ENCODE measurements at regions not wholly inside any gene's neighbourhood (a gene's known extent, or its start where the extent isn't known, plus 50 kb on each side); places are given as distances from the start of the nearest gene placed in this dataset.

DNA sequence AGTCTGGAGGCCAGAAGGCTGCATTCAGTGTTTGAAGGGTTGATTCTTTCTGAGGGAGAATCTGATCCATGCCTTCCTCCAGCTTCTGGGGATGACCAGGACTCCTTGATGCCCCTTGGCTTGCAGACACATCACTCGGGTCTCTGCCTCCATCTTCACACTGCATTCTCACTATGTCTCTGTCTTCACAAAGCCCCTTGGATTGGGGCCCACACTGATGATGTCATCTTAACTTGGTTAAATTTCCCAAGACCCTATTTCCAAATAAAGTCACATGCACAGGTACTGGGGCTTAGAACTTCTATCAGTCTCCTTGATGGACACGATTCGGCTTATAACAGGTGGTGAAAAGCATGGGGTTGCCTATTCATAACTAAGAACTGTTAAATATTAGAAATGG lies 112.1 kb upstream of the MYOCD start:
- TF ChIP-seq CTCF (IDR thresholded peaks at IDR 0.05; ENCODE audit: unreplicated experiment), result no peak
- no peaks in the 10 kb centered on the region for H3K27me3 Mint-ChIP-seq (ENCODE audit: low read depth)
- no peak overlapping the region for H3K27ac Mint-ChIP-seq
- H3K36me3 Mint-ChIP-seq, result no peaks in the 10 kb centered on the region
- no peak for DNase-seq (ENCODE audit: low spot score in 2 of 2, unreplicated experiment in 2 of 2)
- H3K4me1 Mint-ChIP-seq, result peaks cover 33% of the 10 kb centered on the region
- peaks cover 4% of the 10 kb centered on the region for H3K9me3 Mint-ChIP-seq
- no peak overlapping the region for H3K4me3 Mint-ChIP-seq

DNA sequence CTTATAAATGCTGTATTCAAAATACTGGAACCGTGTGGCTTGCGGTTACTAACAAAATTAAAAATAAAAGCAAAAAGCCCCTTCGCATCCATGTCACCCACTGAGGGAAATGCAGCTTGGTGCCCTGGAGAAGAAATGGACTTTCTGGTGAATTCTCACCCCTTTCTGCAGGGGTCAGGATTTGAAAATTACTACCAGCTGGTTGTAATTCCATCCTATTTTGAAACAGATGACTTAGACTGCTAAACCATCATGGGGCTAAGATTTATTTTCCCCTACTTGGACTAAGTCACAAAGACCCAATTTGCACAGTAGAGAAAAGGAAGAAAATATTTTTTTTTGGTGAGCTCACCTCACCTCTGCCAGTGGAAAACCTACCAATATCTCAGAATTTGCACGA lies 111.4 kb upstream of the MYOCD start:
- no peak for TF ChIP-seq CTCF (IDR thresholded peaks at IDR 0.05; ENCODE audit: unreplicated experiment)
- Mint-ChIP-seq H3K27ac (no peak overlapping the region), H3K4me3 (no peak overlapping the region), H3K36me3 (no peaks in the 10 kb centered on the region), H3K27me3 (ENCODE audit: low read depth) (no peaks in the 10 kb centered on the region), H3K4me1 (peaks cover 26% of the 10 kb centered on the region), H3K9me3 (peaks cover 4% of the 10 kb centered on the region)
- DNase-seq (ENCODE audit: low spot score in 2 of 2, unreplicated experiment in 2 of 2), result no peak

- Mint-ChIP-seq H3K9me3 (peaks cover 5% of the 10 kb centered on the region), H3K27ac (no peak overlapping the region), H3K4me3 (no peak overlapping the region), H3K27me3 (ENCODE audit: low read depth) (no peaks in the 10 kb centered on the region), H3K4me1 (peaks cover 25% of the 10 kb centered on the region), H3K36me3 (no peaks in the 10 kb centered on the region)
- TF ChIP-seq CTCF (IDR thresholded peaks at IDR 0.05; ENCODE audit: unreplicated experiment), result no peak
- DNase-seq (ENCODE audit: low spot score in 2 of 2, unreplicated experiment in 2 of 2), result no peak
These were observed 99.4 kb upstream of the MYOCD start for GRCh38 chr17:12566291-12566690.

DNA sequence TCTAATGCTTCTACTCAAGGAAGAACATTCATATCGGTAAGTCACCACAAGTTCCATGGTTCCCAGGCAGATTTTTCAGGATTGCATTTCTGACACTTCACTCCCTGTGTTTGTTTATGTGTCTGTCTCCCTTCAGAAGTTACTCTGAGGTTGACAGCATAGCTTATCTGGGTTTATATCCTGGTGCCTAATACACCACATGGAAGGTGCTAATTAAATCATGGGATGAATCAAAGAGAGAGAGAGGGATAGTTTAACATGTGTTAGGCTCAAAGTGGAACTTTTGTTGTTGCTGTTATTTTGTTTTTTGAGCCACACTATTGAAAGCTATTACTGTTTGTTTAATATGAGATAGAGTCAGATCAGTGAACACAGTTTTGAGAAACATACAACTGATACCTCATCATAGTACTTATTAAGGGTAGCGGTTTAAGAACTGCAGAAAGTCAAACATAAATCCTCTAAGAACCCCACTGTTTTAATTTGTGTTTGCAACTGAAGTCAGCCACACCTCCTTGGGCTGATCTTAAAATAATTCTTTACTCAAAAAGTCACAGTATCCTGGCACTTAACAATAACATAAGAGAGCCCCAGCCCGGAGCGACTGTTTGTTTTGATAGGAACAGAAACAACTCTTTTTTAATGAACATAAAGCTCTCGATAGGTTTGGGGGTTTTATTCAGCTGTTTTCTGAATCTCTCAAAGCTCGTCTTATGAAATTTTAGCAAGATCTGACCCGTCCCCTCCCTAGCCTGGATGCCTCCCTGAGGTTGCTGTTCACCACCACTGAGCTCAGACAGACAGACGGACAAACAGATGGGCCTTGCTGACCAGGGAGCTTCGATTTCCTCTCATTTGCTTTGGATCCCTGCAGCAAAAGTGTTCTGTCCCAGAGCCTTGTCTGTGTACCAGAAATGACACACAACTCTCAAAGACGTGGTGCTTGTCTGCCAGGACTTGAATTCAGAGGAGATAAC lies 98.3 kb upstream of the MYOCD start:
- DNase-seq (ENCODE audit: low spot score in 2 of 2, unreplicated experiment in 2 of 2), result no peak
- Mint-ChIP-seq H3K27ac (no peak overlapping the region), H3K9me3 (peaks cover 5% of the 10 kb centered on the region), H3K4me1 (peaks cover 25% of the 10 kb centered on the region), H3K4me3 (no peak overlapping the region), H3K27me3 (ENCODE audit: low read depth) (no peaks in the 10 kb centered on the region), H3K36me3 (no peaks in the 10 kb centered on the region)
- TF ChIP-seq CTCF (IDR thresholded peaks at IDR 0.05; ENCODE audit: unreplicated experiment), result no peak

- Mint-ChIP-seq H3K36me3 (no peaks in the 10 kb centered on the region), H3K27ac (no peak overlapping the region), H3K4me3 (no peak overlapping the region), H3K4me1 (peaks cover 25% of the 10 kb centered on the region), H3K27me3 (ENCODE audit: low read depth) (no peaks in the 10 kb centered on the region), H3K9me3 (peaks cover 5% of the 10 kb centered on the region)
- DNase-seq (ENCODE audit: low spot score in 2 of 2, unreplicated experiment in 2 of 2), result no peak
- no peak for TF ChIP-seq CTCF (IDR thresholded peaks at IDR 0.05; ENCODE audit: unreplicated experiment)
These were observed 97.1 kb upstream of the MYOCD start for GRCh38 chr17:12568358-12569251.
